ENCODE measurements at regions not wholly inside any gene's neighbourhood (a gene's known extent, or its start where the extent isn't known, plus 50 kb on each side); places are given as distances from the start of the nearest gene placed in this dataset.
"Not testable (repeated sequence)": the region's sequence is repeated elsewhere in the genome, so short reads cannot be mapped to it uniquely, and the experiment has no call there.

GRCh38 chr5:118311103-118311819 lies 677.1 kb downstream of the DTWD2 start:
- no peaks in the 10 kb centered on the region for H3K27me3 Mint-ChIP-seq
- no peak overlapping the region for H3K4me3 Mint-ChIP-seq
- H3K27ac Mint-ChIP-seq, result no peak overlapping the region
- H3K9me3 Mint-ChIP-seq, result peaks cover 6% of the 10 kb centered on the region
- no peaks in the 10 kb centered on the region for H3K4me1 Mint-ChIP-seq
- DNase-seq (no peak), ATAC-seq (ENCODE audit: low read depth) (no peak)
- POLR2A ChIA-PET, result no interaction called here
- H3K36me3 Mint-ChIP-seq, result no peaks in the 10 kb centered on the region

DNA sequence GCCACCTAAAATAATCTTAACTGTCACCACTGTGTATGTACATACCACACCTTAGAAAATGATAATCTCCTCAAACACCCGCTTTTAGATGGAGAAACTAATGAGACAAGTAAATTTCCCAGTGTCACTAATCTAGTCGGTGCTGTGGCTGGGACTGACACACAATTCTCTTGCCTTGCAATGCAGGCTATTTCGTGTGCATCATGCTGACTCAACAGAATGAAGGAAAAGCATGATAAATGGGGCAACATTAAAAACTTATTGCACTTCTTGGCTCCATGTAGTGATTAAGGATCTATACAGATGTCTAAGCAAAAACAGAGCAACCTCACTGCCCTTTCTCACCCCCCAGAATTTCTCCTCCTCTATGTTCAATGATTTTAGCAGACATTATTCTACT lies 677.9 kb downstream of the DTWD2 start:
- H3K4me1 Mint-ChIP-seq, result no peaks in the 10 kb centered on the region
- H3K9me3 Mint-ChIP-seq, result peaks cover 8% of the 10 kb centered on the region
- ATAC-seq (ENCODE audit: low read depth) (no peak), DNase-seq (no peak)
- no peaks in the 10 kb centered on the region for H3K27me3 Mint-ChIP-seq
- POLR2A ChIA-PET, result no interaction called here
- no peak overlapping the region for H3K4me3 Mint-ChIP-seq
- no peaks in the 10 kb centered on the region for H3K36me3 Mint-ChIP-seq
- no peak overlapping the region for H3K27ac Mint-ChIP-seq

GRCh38 chr5:118303296-118303695 lies 685.1 kb downstream of the DTWD2 start:
- ATAC-seq (ENCODE audit: low read depth), result no peak
- POLR2A ChIA-PET, result no interaction called here
- no peak for DNase-seq
- no peak overlapping the region for H3K27ac Mint-ChIP-seq
- no peaks in the 10 kb centered on the region for H3K27me3 Mint-ChIP-seq
- no peaks in the 10 kb centered on the region for H3K36me3 Mint-ChIP-seq
- H3K9me3 Mint-ChIP-seq, result peaks cover 5% of the 10 kb centered on the region
- no peak overlapping the region for H3K4me3 Mint-ChIP-seq
- H3K4me1 Mint-ChIP-seq, result no peaks in the 10 kb centered on the region

- Mint-ChIP-seq H3K27me3 (no peaks in the 10 kb centered on the region), H3K9me3 (peaks cover 5% of the 10 kb centered on the region), H3K36me3 (no peaks in the 10 kb centered on the region), H3K4me3 (no peak overlapping the region), H3K27ac (no peak overlapping the region), H3K4me1 (no peaks in the 10 kb centered on the region)
- DNase-seq, result no peak
- POLR2A ChIA-PET, result no interaction called here
- no peak for ATAC-seq (ENCODE audit: low read depth)
Observed at GRCh38 chr5:118302786-118303185, 685.6 kb downstream of the DTWD2 start.

GRCh38 chr5:118301696-118302095 lies 686.7 kb downstream of the DTWD2 start:
- peaks cover 2% of the 10 kb centered on the region for H3K9me3 Mint-ChIP-seq
- DNase-seq (no peak), ATAC-seq (ENCODE audit: low read depth) (no peak)
- no peak overlapping the region for H3K4me3 Mint-ChIP-seq
- H3K4me1 Mint-ChIP-seq, result no peaks in the 10 kb centered on the region
- no peaks in the 10 kb centered on the region for H3K27me3 Mint-ChIP-seq
- H3K27ac Mint-ChIP-seq, result no peak overlapping the region
- POLR2A ChIA-PET, result no interaction called here
- no peaks in the 10 kb centered on the region for H3K36me3 Mint-ChIP-seq

GRCh38 chr5:118295045-118295444 lies 693.3 kb downstream of the DTWD2 start:
- no peak overlapping the region for H3K27ac Mint-ChIP-seq
- H3K36me3 Mint-ChIP-seq, result no peaks in the 10 kb centered on the region
- POLR2A ChIA-PET, result no interaction called here
- no peak overlapping the region for H3K4me3 Mint-ChIP-seq
- H3K9me3 Mint-ChIP-seq, result no peaks in the 10 kb centered on the region
- no peaks in the 10 kb centered on the region for H3K27me3 Mint-ChIP-seq
- no peak for DNase-seq
- ATAC-seq (ENCODE audit: low read depth), result no peak
- no peaks in the 10 kb centered on the region for H3K4me1 Mint-ChIP-seq

GRCh38 chr5:118293378-118293777 lies 695.0 kb downstream of the DTWD2 start:
- DNase-seq (no peak), ATAC-seq (ENCODE audit: low read depth) (no peak)
- POLR2A ChIA-PET, result no interaction called here
- Mint-ChIP-seq H3K36me3 (no peaks in the 10 kb centered on the region), H3K4me1 (no peaks in the 10 kb centered on the region), H3K9me3 (no peaks in the 10 kb centered on the region), H3K27me3 (no peaks in the 10 kb centered on the region), H3K27ac (no peak overlapping the region), H3K4me3 (no peak overlapping the region)

DNA sequence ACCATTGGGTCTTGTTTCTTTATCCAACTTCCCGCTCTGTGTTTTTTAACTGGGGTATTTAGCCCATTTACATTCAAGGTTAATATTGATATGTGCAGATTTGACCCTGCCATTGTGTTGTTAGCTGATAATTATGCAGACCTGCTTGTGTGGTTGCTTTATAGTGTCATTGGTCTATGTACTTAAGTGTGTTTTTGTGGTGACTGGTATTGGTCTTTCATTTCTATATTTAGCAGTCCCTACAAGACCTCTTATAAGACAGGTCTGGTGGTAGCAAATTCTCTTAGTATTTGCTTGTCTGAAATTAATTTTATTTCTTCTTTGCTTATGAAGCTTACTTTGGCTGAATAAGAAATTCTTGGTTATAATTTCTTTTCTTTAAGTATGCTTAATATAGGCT lies 698.1 kb downstream of the DTWD2 start:
- no peaks in the 10 kb centered on the region for H3K36me3 Mint-ChIP-seq
- no peaks in the 10 kb centered on the region for H3K4me1 Mint-ChIP-seq
- no peak overlapping the region for H3K27ac Mint-ChIP-seq
- no peaks in the 10 kb centered on the region for H3K27me3 Mint-ChIP-seq
- ATAC-seq (ENCODE audit: low read depth) (no peak), DNase-seq (no peak)
- POLR2A ChIA-PET, result no interaction called here
- H3K4me3 Mint-ChIP-seq, result no peak overlapping the region
- peaks cover 1% of the 10 kb centered on the region for H3K9me3 Mint-ChIP-seq

DNA sequence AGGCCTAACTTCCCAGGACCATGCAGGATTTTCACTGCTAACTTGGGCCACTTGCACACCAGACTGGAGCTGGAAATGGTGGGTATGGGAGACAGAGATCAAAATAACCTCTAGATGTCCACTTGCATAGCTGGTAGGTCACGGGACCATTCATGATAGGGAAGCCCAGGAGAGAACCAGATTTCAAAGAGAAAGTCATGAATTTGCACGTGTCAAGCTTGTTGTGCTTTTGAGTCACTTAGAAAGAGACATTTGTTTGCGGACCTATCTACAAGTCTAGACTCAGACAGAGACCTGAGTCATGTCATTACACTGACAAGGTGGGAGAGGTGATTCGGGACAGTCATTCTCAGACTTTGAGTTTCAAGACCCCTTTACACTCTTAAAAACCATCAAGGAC lies 704.1 kb downstream of the DTWD2 start:
- ATAC-seq (ENCODE audit: low read depth); DNase-seq; H3K27ac Mint-ChIP-seq; POLR2A ChIA-PET; H3K4me3 Mint-ChIP-seq; H3K4me1 Mint-ChIP-seq; H3K9me3 Mint-ChIP-seq; H3K27me3 Mint-ChIP-seq; H3K36me3 Mint-ChIP-seq: not testable (repeated sequence)

GRCh38 chr5:118282480-118283038 lies 705.8 kb downstream of the DTWD2 start:
- H3K9me3 Mint-ChIP-seq; H3K27me3 Mint-ChIP-seq; DNase-seq; H3K36me3 Mint-ChIP-seq; ATAC-seq (ENCODE audit: low read depth); H3K4me3 Mint-ChIP-seq; H3K4me1 Mint-ChIP-seq; H3K27ac Mint-ChIP-seq; POLR2A ChIA-PET: not testable (repeated sequence)

- H3K27me3 Mint-ChIP-seq, result no peaks in the 10 kb centered on the region
- ATAC-seq (ENCODE audit: low read depth) (no peak), DNase-seq (no peak)
- H3K9me3 Mint-ChIP-seq, result peaks cover 1% of the 10 kb centered on the region
- no peak overlapping the region for H3K27ac Mint-ChIP-seq
- H3K36me3 Mint-ChIP-seq, result no peaks in the 10 kb centered on the region
- H3K4me1 Mint-ChIP-seq, result no peaks in the 10 kb centered on the region
- POLR2A ChIA-PET, result no interaction called here
- H3K4me3 Mint-ChIP-seq, result no peak overlapping the region
Observed at GRCh38 chr5:118279540-118280294, 708.6 kb downstream of the DTWD2 start.

- H3K9me3 Mint-ChIP-seq, result no peaks in the 10 kb centered on the region
- POLR2A ChIA-PET, result no interaction called here
- H3K27me3 Mint-ChIP-seq, result no peaks in the 10 kb centered on the region
- no peak overlapping the region for H3K4me3 Mint-ChIP-seq
- no peak for ATAC-seq (ENCODE audit: low read depth)
- H3K36me3 Mint-ChIP-seq, result no peaks in the 10 kb centered on the region
- no peak overlapping the region for H3K27ac Mint-ChIP-seq
- DNase-seq, result no peak
- no peaks in the 10 kb centered on the region for H3K4me1 Mint-ChIP-seq
Observed at GRCh38 chr5:118270526-118270925, 717.8 kb downstream of the DTWD2 start.

DNA sequence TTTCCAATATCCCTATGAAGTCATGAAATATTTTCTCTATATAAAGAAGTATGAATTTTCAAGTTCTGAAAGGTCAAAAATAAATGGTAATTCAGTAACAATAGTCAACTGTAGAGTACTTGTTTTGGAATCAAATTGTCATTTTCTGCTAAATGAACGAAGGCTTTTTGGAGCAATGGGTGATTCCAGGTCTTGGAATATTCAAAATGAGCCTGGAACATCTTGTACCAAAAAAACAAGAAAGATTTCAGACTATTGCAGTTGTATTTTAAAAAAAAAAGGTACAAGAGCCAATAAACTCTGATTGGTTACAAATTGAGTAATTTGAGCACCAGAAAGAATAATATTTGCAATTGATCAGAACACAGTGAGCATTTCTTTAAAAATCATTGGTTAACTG lies 730.1 kb downstream of the DTWD2 start:
- POLR2A ChIA-PET, result no interaction called here
- no peak for DNase-seq
- Mint-ChIP-seq H3K27ac (no peak overlapping the region), H3K4me3 (no peak overlapping the region), H3K27me3 (no peaks in the 10 kb centered on the region), H3K36me3 (no peaks in the 10 kb centered on the region), H3K9me3 (no peaks in the 10 kb centered on the region), H3K4me1 (no peaks in the 10 kb centered on the region)
- ATAC-seq (ENCODE audit: low read depth), result no peak

DNA sequence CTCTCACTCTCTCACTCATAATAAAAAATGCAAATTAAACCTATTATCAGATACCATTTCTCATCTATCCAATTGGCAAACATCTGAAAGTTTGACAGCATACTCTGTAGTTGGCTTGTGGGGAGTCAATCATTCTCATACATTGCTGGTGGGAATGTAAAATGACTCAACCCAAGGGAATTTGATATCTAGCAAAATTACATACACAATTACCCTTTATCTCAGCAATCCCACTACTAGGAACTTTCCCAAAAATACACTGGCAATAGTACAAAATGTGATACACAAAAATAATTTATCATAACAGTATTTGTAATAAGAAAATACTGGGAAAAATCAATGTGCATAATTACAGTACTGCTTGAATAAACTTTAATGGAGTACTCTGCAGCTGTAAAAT lies 731.3 kb downstream of the DTWD2 start:
- Mint-ChIP-seq H3K4me3 (no peak overlapping the region), H3K27me3 (no peaks in the 10 kb centered on the region), H3K27ac (no peak overlapping the region), H3K36me3 (no peaks in the 10 kb centered on the region), H3K4me1 (no peaks in the 10 kb centered on the region), H3K9me3 (no peaks in the 10 kb centered on the region)
- POLR2A ChIA-PET, result no interaction called here
- no peak for DNase-seq
- ATAC-seq (ENCODE audit: low read depth), result no peak
